ENCODE measurements at regions not wholly inside any gene's neighbourhood (a gene's known extent, or its start where the extent isn't known, plus 50 kb on each side); places are given as distances from the start of the nearest gene placed in this dataset.

- DNase-seq = no peak
Measured at GRCh38 chr3:116939091-116939490, 229.5 kb downstream of the TUSC7 start.

- no peak for DNase-seq
Measured at GRCh38 chr3:116939550-116939949, 230.0 kb downstream of the TUSC7 start.

- DNase-seq = no peak
Measured at GRCh38 chr3:116940719-116941118, 231.1 kb downstream of the TUSC7 start.

GRCh38 chr3:116946376-116946775, 236.8 kb downstream of the TUSC7 start:
- DNase-seq = no peak

- DNase-seq = no peak
Measured at GRCh38 chr3:116947148-116947547, 237.6 kb downstream of the TUSC7 start.

GRCh38 chr3:116947809-116948208, 238.2 kb downstream of the TUSC7 start:
- no peak for DNase-seq

- DNase-seq = no peak
Measured at GRCh38 chr3:116950301-116951055, 240.9 kb downstream of the TUSC7 start.

GRCh38 chr3:116951610-116952009, 242.0 kb downstream of the TUSC7 start:
- no peak for DNase-seq

GRCh38 chr3:116958291-116958690, 248.7 kb downstream of the TUSC7 start:
- DNase-seq = no peak

- no peak for DNase-seq
Measured at GRCh38 chr3:116961106-116961505, 251.5 kb downstream of the TUSC7 start.

GRCh38 chr3:116963802-116964201, 254.2 kb downstream of the TUSC7 start:
- DNase-seq = no peak

- DNase-seq = no peak
Measured at GRCh38 chr3:116966649-116967048, 257.1 kb downstream of the TUSC7 start.

- DNase-seq = no peak
Measured at GRCh38 chr3:116969135-116969534, 259.6 kb downstream of the TUSC7 start.

- no peak for DNase-seq
Measured at GRCh38 chr3:116969646-116970045, 260.1 kb downstream of the TUSC7 start.

- DNase-seq = no peak
Measured at GRCh38 chr3:116971531-116971930, 262.0 kb downstream of the TUSC7 start.

GRCh38 chr3:116974702-116975101, 265.1 kb downstream of the TUSC7 start:
- DNase-seq = no peak

- no peak for DNase-seq
Measured at GRCh38 chr3:116977441-116977840, 267.9 kb downstream of the TUSC7 start.

- DNase-seq = no peak
Measured at GRCh38 chr3:116980099-116980498, 270.5 kb downstream of the TUSC7 start.

- no peak for DNase-seq
Measured at GRCh38 chr3:116981089-116981488, 271.5 kb downstream of the TUSC7 start.

- no peak for DNase-seq
Measured at GRCh38 chr3:116984301-116984700, 274.7 kb downstream of the TUSC7 start.

- no peak for DNase-seq
Measured at GRCh38 chr3:116994351-116994879, 284.8 kb downstream of the TUSC7 start.

GRCh38 chr3:117003501-117003900, 293.9 kb downstream of the TUSC7 start:
- DNase-seq = no peak

GRCh38 chr3:117005274-117005673, 295.7 kb downstream of the TUSC7 start:
- no peak for DNase-seq

GRCh38 chr3:117005911-117006522, 296.4 kb downstream of the TUSC7 start:
- no peak for DNase-seq

- DNase-seq = no peak
Measured at GRCh38 chr3:117010318-117010717, 300.7 kb downstream of the TUSC7 start.

All from NCI-H1436 treated with DMSO at 0.1 percent for 48 hours (cell line).